ENCODE measurements at regions not wholly inside any gene's neighbourhood (a gene's known extent, or its start where the extent isn't known, plus 50 kb on each side); places are given as distances from the start of the nearest gene placed in this dataset.

DNA sequence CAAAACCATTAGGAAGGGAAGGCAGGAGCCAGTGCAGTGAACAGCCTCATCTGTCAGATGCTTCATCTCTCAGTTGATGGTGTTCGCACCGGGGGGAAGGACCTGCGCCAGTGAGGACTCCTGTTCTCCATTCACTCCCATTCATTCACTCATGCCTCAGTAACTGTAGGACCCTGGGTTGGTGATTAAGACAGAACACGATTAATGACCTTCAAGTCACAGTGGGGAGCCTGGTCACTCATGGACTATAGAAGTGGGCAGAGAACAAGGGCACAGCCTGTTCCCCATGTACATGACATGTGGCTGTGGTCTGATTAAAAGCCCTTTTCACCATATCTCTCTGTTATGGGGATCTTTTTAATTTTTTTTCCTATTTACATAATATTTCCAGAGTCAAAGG is 113.3 kb downstream of the RPS12 start:
- Histone ChIP-seq H3K4me3 (replicated peaks in 1 of 3; ENCODE audit: insufficient read depth in 1 of 3, low read depth in 1 of 3, low read length in 3 of 3) (no peak overlapping the region), H3K9me1 (replicated peaks; ENCODE audit: control insufficient read depth, extremely low read depth, insufficient read depth, low read length) (no peaks in the 10 kb centered on the region), H3K9ac (replicated peaks; ENCODE audit: extremely low read depth, insufficient read depth, low read length) (no peak overlapping the region), H3K79me2 (ENCODE audit: control insufficient read depth, insufficient read depth, low read length) (no peaks in the 10 kb centered on the region), H3K36me3 (ENCODE audit: control insufficient read depth in 2 of 2, extremely low read depth in 1 of 2, insufficient read depth in 2 of 2, low read length in 2 of 2) (no peaks in the 10 kb centered on the region), H3K4me2 (ENCODE audit: insufficient read depth, low read length) (no peak overlapping the region), H3K4me1 (ENCODE audit: control insufficient read depth, extremely low read depth, insufficient read depth, low read length) (no peaks in the 10 kb centered on the region), H2AFZ (ENCODE audit: low read depth, low read length) (no peak overlapping the region), H3K27ac (ENCODE audit: insufficient read depth, low read depth, low read length) (no peak overlapping the region), H4K20me1 (replicated peaks; ENCODE audit: control insufficient read depth, extremely low read depth, insufficient read depth, low read length) (no peaks in the 10 kb centered on the region), H3K27me3 (ENCODE audit: control insufficient read depth in 2 of 2, insufficient read depth in 2 of 2, low read length in 2 of 2) (no peaks in the 10 kb centered on the region), H3K9me3 (replicated peaks; ENCODE audit: control insufficient read depth, insufficient read depth, low read length) (no peaks in the 10 kb centered on the region)
- no TSS peak for BruUV-seq (replicated peaks)
- intact Hi-C loops (cut with micrococcal nuclease): no loop called here
- TF ChIP-seq GATA2 (IDR thresholded peaks at IDR 0.05; ENCODE audit: insufficient read depth, insufficient read length, low read depth, low read length) (no peak), JUN (IDR thresholded peaks at IDR 0.05; ENCODE audit: borderline replicate concordance, insufficient read depth, insufficient read length, low read depth) (no peak), FOS (IDR thresholded peaks at IDR 0.05; ENCODE audit: borderline replicate concordance, insufficient read depth, low read length) (no peak), POLR2A (IDR thresholded peaks at IDR 0.05; ENCODE audit: low read depth, low read length) (no peak), MYC (IDR thresholded peaks at IDR 0.05; ENCODE audit: low read depth, low read length) (no peak), MAX (IDR thresholded peaks at IDR 0.05; ENCODE audit: insufficient read depth, insufficient read length) (no peak), POLR2AphosphoS5 (IDR thresholded peaks at IDR 0.05; ENCODE audit: insufficient read depth, low read depth, low read length) (no peak), EZH2 (IDR thresholded peaks at IDR 0.05; ENCODE audit: borderline replicate concordance, low read depth, low read length, severe bottlenecking) (no peak)
- TF ChIP-seq, protein P1, sequence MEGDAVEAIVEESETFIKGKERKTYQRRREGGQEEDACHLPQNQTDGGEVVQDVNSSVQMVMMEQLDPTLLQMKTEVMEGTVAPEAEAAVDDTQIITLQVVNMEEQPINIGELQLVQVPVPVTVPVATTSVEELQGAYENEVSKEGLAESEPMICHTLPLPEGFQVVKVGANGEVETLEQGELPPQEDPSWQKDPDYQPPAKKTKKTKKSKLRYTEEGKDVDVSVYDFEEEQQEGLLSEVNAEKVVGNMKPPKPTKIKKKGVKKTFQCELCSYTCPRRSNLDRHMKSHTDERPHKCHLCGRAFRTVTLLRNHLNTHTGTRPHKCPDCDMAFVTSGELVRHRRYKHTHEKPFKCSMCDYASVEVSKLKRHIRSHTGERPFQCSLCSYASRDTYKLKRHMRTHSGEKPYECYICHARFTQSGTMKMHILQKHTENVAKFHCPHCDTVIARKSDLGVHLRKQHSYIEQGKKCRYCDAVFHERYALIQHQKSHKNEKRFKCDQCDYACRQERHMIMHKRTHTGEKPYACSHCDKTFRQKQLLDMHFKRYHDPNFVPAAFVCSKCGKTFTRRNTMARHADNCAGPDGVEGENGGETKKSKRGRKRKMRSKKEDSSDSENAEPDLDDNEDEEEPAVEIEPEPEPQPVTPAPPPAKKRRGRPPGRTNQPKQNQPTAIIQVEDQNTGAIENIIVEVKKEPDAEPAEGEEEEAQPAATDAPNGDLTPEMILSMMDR (IDR thresholded peaks at IDR 0.05; ENCODE audit: extremely low read depth in 1 of 2, insufficient read depth in 1 of 2, low read depth in 1 of 2, low read length in 2 of 2): no peak
- POLR2A ChIA-PET: no interaction called here
- FAIRE-seq (no peak), DNase-seq (ENCODE audit: low read depth, low spot score) (no peak)
- dilution Hi-C loops (cut with MboI; ENCODE audit: extremely low pct_ligation_motif_present, low sequenced_read_pairs): no loop called here
- CTCF ChIA-PET: interaction anchor here (0.8 to 1.8 kb wide), 2 partner anchors 9 to 10 kb away, joined by 3 to 7 read pairs; no protein-coding TSS in a partner anchor

All from endothelial cell of umbilical vein (primary cell).